Heart left ventricle (tissue), 16 donors: ENCODE measurements at regions not wholly inside any gene's neighbourhood (a gene's known extent, or its start where the extent isn't known, plus 50 kb on each side); places are given as distances from the start of the nearest gene placed in this dataset.
"Not testable (repeated sequence)": the region's sequence is repeated elsewhere in the genome, so short reads cannot be mapped to it uniquely, and the experiment has no call there.

ENCODE experiments used
- ATAC-seq, 4 donors: fragments of 200-7000 bp; cut with Tn5 transposase; one replicate each; pipeline ENCODE4 v1.9.1; 2020 to 2022; ENCODE audit warnings: moderate library complexity in 4 of 4, mild to moderate bottlenecking in 3 of 4, moderate number of reproducible peaks in 1 of 4
- DNase-seq, 5 donors: peaks; one replicate each; pipeline ENCODE4 v3.0.0-alpha.2; 2020
- H3K27ac ChIP-seq, 12 donors: fragments of 200-600 bp; sonication (generic) in 4 of 12; one replicate each; pipeline versions ENCODE4 v1.5.0 to v1.8.0; 2016 to 2022; ENCODE audit warnings: mild to moderate bottlenecking in 2 of 12
- H3K27me3 ChIP-seq, 9 donors: fragments of 200-600 bp; sonication (generic) in 2 of 9; one replicate each; pipeline versions ENCODE4 v1.5.1 to v1.8.0; 2016 to 2022; ENCODE audit warnings: mild to moderate bottlenecking in 3 of 9
- H3K36me3 ChIP-seq, 9 donors: fragments of 200-600 bp; sonication (generic) in 2 of 9; one replicate each; pipeline versions ENCODE4 v1.5.0 to v1.8.0; 2018 to 2022; ENCODE audit warnings: mild to moderate bottlenecking in 2 of 9
- H3K4me1 ChIP-seq, 12 donors: fragments of 200-600 bp; sonication (generic) in 4 of 12; one replicate each; pipeline versions ENCODE4 v1.5.0 to v1.8.0; 2016 to 2022; ENCODE audit warnings: mild to moderate bottlenecking in 3 of 12
- H3K4me3 ChIP-seq, 12 donors: fragments of 200-600 bp; sonication (generic) in 4 of 12; one replicate each; pipeline versions ENCODE4 v1.5.0 to v1.8.0; 2017 to 2022; ENCODE audit warnings: mild to moderate bottlenecking in 9 of 12, moderate library complexity in 4 of 12
- H3K9me3 ChIP-seq, 12 donors: fragments of 200-600 bp; sonication (generic) in 4 of 12; one replicate each; pipeline versions ENCODE4 v1.5.0 to v1.8.0; 2016 to 2022; ENCODE audit warnings: mild to moderate bottlenecking in 1 of 12
- CTCF ChIP-seq, 12 donors: fragments of 200-600 bp; sonication (generic) in 4 of 12; IDR thresholded peaks; one replicate each; pipeline versions ENCODE4 v1.5.0 to v1.8.0; 2018 to 2022; ENCODE audit warnings: antibody characterized with exemption in 12 of 12, mild to moderate bottlenecking in 5 of 12
- POLR2A ChIP-seq, 2 donors: fragments of 450-650 bp; IDR thresholded peaks; one replicate each; pipeline ENCODE4 v1.6.1; 2017; ENCODE audit warnings: antibody characterized with exemption in 2 of 2, mild to moderate bottlenecking in 2 of 2, moderate library complexity in 2 of 2
- WGBS, 4 donors: extraction: QIAGEN DNeasy Blood & Tissue Kit in 2 of 4; methylation state at CpG; one replicate each; pipeline versions ENCODE4 v1.1.5 to v1.1.7; 2013 to 2018; 5-methylcytosine and 5-hydroxymethylcytosine counted together
- intact Hi-C, 10 donors: fragments of 100-400 bp; cut with DNase I; formaldehyde crosslinking; loops; one replicate each; pipeline versions ENCODE4 v1.11.1 to v1.14.2; 2022
- donor health status: ischemic (EF 13 %, LVEDD 7.1; RV severe dilation, severe dysfunction).
- donor health status: healthy with polysubstance abuse.
- donor health status: DM: no; HTN: yes; CAD: no.
- donor health status: DM: no; HTN: no; CAD: no.
- donor health status: ischemic (EF 25% LVEDD 6.9; RV normal size, moderate dysfunction).
- donor health status: ischemic (EF 25% LVEDD 5.7; RV mildly dilated, moderate dysfunction).
- donor health status: healthy.
- donor health status: DM: yes; HTN: yes; CAD: no.
- donor health status: ischemic (EF 35%, LVEDD 5.7; RV mildly dilated, moderate dysfunction).
- donor health status: nonischemic (EF 11% LVEDD 7.7; RV severe dilation, severe dysfunction).
- donor health status: DM: yes; HTN: yes; CAD: no.
- donor health status: PGD.
- donor health status: ischemic (EF 29% LVEDD 5.4; RV normal size, mild dysfunction).
- donor health status: nonischemic (EF 23%, LVEDD 6.1; RV moderate dilation, normal function).

GRCh38 chr18:70700496-70700895 lies 411.7 kb downstream of the SOCS6 start:
- H3K4me1 ChIP-seq: no peaks in the 10 kb centered on the region
- intact Hi-C loops: no loop called here
- no peaks in the 10 kb centered on the region for H3K36me3 ChIP-seq
- TF ChIP-seq CTCF (IDR thresholded peaks at IDR 0.05): no peak
- no peak for TF ChIP-seq POLR2A (IDR thresholded peaks at IDR 0.05)
- no peak overlapping the region for H3K27ac ChIP-seq
- no peaks in the 10 kb centered on the region for H3K27me3 ChIP-seq
- ATAC-seq (no peak), DNase-seq (no peak)
- no peak overlapping the region for H3K4me3 ChIP-seq
- H3K9me3 ChIP-seq: peaks cover 0 to 8% (median 0%) of the 10 kb centered on the region in 12 donors

- Histone ChIP-seq H3K4me1 (no peaks in the 10 kb centered on the region), H3K36me3 (no peaks in the 10 kb centered on the region), H3K27ac (no peak overlapping the region), H3K27me3 (no peaks in the 10 kb centered on the region), H3K4me3 (no peak overlapping the region), H3K9me3 (peaks cover 0 to 8% (median 0%) of the 10 kb centered on the region in 12 donors)
- 88 to 98% (median 90%) methylated on average over 3 of the region's 3 CpGs for WGBS, 4 donors
- intact Hi-C loops: no loop called here
- no peak for ATAC-seq
- DNase-seq: no peak
- TF ChIP-seq CTCF (IDR thresholded peaks at IDR 0.05): no peak
- no peak for TF ChIP-seq POLR2A (IDR thresholded peaks at IDR 0.05)
Observed at GRCh38 chr18:70698574-70698973, 409.7 kb downstream of the SOCS6 start.

GRCh38 chr18:70693246-70693645 lies 404.4 kb downstream of the SOCS6 start:
- H3K36me3 ChIP-seq: no peaks in the 10 kb centered on the region
- 37 to 44% (median 42%) methylated on average over 6 of the region's 6 CpGs for WGBS, 4 donors
- no peak overlapping the region for H3K27ac ChIP-seq
- no peak overlapping the region for H3K4me3 ChIP-seq
- no peak for DNase-seq
- no peaks in the 10 kb centered on the region for H3K27me3 ChIP-seq
- intact Hi-C loops: no loop called here
- no peaks in the 10 kb centered on the region for H3K4me1 ChIP-seq
- no peak for TF ChIP-seq POLR2A (IDR thresholded peaks at IDR 0.05)
- H3K9me3 ChIP-seq: peaks cover 0 to 7% (median 0%) of the 10 kb centered on the region in 12 donors
- ATAC-seq: no peak

- WGBS, 4 donors: 72 to 90% (median 82%) methylated on average over 5 of the region's 5 CpGs
- H3K27ac ChIP-seq: not testable (repeated sequence)
Observed at GRCh38 chr18:70689765-70690164, 400.9 kb downstream of the SOCS6 start.

GRCh38 chr18:70688286-70688685 lies 399.4 kb downstream of the SOCS6 start:
- Histone ChIP-seq H3K27me3 (no peaks in the 10 kb centered on the region), H3K4me3 (no peak overlapping the region), H3K27ac (no peak overlapping the region), H3K9me3 (peaks cover 0 to 1% (median 0%) of the 10 kb centered on the region in 12 donors), H3K4me1 (no peaks in the 10 kb centered on the region), H3K36me3 (no peaks in the 10 kb centered on the region)
- WGBS, 4 donors: 63 to 86% (median 77%) methylated on average over 1 of the region's 1 CpG
- no peak for ATAC-seq
- DNase-seq: no peak
- intact Hi-C loops: no loop called here
- TF ChIP-seq POLR2A (IDR thresholded peaks at IDR 0.05) (no peak), CTCF (IDR thresholded peaks at IDR 0.05) (no peak)

More at GRCh38 chr18:70689765-70690164, 400.9 kb downstream of the SOCS6 start:
- DNase-seq, H3K36me3 ChIP-seq, intact Hi-C loops, H3K27me3 ChIP-seq, H3K4me3 ChIP-seq, H3K4me1 ChIP-seq, H3K9me3 ChIP-seq, ATAC-seq: not testable (repeated sequence)
